GM19463 (cell line): ENCODE measurements at regions not wholly inside any gene's neighbourhood (a gene's known extent, or its start where the extent isn't known, plus 50 kb on each side); places are given as distances from the start of the nearest gene placed in this dataset.

Experiments
- ATAC-seq: cut with Tn5 transposase; IDR thresholded peaks from one replicate; pipeline ENCODE4 v1.9.1; 2021; ENCODE audit warnings: mild to moderate bottlenecking, moderate library complexity; ENCODE audit not compliant: unreplicated experiment

- ATAC-seq = no peak
Observed at GRCh38 chr16:59320657-59321056, 586.5 kb upstream of the GOT2 start.

GRCh38 chr16:59319871-59320270 lies 585.8 kb upstream of the GOT2 start:
- no peak for ATAC-seq

- ATAC-seq = no peak
Observed at GRCh38 chr16:59305850-59306249, 571.7 kb upstream of the GOT2 start.

- ATAC-seq = no peak
Observed at GRCh38 chr16:59296888-59297287, 562.8 kb upstream of the GOT2 start.

GRCh38 chr16:59295993-59296736 lies 562.0 kb upstream of the GOT2 start:
- ATAC-seq = no peak

GRCh38 chr16:59295474-59295873 lies 561.4 kb upstream of the GOT2 start:
- no peak for ATAC-seq

- ATAC-seq = no peak
Observed at GRCh38 chr16:59290718-59291117, 556.6 kb upstream of the GOT2 start.

- no peak for ATAC-seq
Observed at GRCh38 chr16:59289151-59289550, 555.0 kb upstream of the GOT2 start.

- ATAC-seq = no peak
Observed at GRCh38 chr16:59274141-59274540, 540.0 kb upstream of the GOT2 start.

GRCh38 chr16:59263955-59264354 lies 529.8 kb upstream of the GOT2 start:
- ATAC-seq = no peak

GRCh38 chr16:59260892-59261291 lies 526.8 kb upstream of the GOT2 start:
- ATAC-seq = no peak

- no peak for ATAC-seq
Observed at GRCh38 chr16:59259950-59260319, 525.8 kb upstream of the GOT2 start.

GRCh38 chr16:59259074-59259949 lies 525.2 kb upstream of the GOT2 start:
- no peak for ATAC-seq

- ATAC-seq = no peak
Observed at GRCh38 chr16:59252317-59252716, 518.2 kb upstream of the GOT2 start.

GRCh38 chr16:59249011-59249410 lies 514.9 kb upstream of the GOT2 start:
- ATAC-seq = no peak

- no peak for ATAC-seq
Observed at GRCh38 chr16:59242556-59242955, 508.4 kb upstream of the GOT2 start.

GRCh38 chr16:59238246-59238645 lies 504.1 kb upstream of the GOT2 start:
- no peak for ATAC-seq

- no peak for ATAC-seq
Observed at GRCh38 chr16:59236804-59237458, 502.8 kb upstream of the GOT2 start.

- no peak for ATAC-seq
Observed at GRCh38 chr16:59224401-59224800, 490.3 kb upstream of the GOT2 start.

- ATAC-seq = no peak
Observed at GRCh38 chr16:59220011-59220410, 485.9 kb upstream of the GOT2 start.

GRCh38 chr16:59216291-59216690 lies 482.2 kb upstream of the GOT2 start:
- ATAC-seq = no peak

GRCh38 chr16:59214455-59214854 lies 480.3 kb upstream of the GOT2 start:
- no peak for ATAC-seq
